TTC549 (cell line): ENCODE measurements at regions not wholly inside any gene's neighbourhood (a gene's known extent, or its start where the extent isn't known, plus 50 kb on each side); places are given as distances from the start of the nearest gene placed in this dataset.

Source experiments
- FAIRE-seq: peaks from 2 replicates; lab custom pipeline; 2012; peaks lifted over from hg19 to GRCh38; lab: Jason Lieb, UNC

DNA sequence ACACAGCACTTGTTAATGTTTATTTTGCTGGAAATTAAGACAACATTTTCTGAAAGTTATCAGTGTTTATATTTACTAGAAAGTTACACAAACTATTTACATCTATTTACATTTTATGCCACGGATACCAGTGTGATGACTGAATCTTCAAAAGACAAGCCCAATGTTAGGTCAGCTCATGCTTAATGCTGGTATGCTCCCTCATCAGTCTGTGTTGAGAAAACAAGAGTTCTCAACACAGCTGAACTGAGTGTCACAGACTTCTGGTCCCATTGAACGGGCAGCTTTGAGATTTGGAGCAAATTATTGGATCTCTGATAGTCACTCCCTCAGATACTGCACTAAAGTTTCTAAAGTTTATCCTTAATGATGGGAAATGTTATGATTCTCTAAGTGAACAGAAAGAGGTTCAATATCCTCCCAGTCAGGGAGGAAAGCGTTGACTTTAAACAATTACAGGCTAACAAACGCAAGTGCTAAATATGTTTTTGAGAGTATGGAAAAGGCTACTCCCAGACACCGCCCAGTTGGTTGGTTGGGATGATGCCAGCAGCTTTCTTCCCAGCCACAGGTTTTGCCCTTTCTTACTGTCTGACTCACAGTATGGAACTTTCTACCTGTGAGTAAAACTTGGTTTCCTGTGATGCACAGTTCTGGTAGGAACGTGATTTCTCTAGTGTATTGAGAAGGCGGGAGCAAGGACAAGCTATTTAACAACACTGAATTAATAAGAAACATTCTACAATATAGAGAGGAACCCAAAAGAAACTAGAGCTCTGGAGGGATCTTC, 1293.6 kb upstream of the TENM3 start:
- no peak for FAIRE-seq

DNA sequence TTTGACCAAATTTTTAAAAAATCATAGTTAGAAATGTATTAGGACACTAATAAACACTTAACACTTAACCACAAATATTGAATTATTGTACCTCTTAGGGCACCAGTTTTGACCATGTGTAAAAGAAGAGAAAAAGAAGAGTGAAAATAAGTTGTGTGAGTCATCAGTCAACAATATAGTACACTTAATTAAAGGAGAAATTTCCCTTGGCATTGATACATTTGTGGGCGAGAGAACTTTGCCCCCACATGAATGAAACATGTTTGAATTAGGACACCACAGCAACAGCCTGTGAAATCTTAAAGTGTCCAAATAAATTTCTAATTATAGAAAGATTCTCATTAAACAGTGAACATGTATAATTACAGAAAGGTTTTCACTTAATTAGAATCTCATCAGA, 1292.8 kb upstream of the TENM3 start:
- no peak for FAIRE-seq

DNA sequence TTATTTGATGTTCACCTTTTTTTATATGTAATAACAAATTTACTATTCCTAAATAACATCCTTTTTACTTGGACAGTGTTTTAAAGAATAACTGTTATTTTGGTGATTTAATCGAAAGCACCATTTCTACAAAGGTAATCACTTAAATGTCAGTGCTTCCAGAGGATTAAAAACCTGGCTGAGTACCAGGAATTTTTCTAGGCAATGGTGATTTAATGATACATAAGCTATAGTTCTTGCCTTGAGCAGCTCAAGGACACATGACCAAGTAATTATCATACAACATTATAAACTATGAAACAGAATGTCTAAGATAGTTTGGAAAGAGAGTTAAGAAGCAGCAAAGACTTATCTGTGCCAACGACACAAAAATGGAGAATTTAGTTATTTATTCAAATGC, 1291.9 kb upstream of the TENM3 start:
- no peak for FAIRE-seq

DNA sequence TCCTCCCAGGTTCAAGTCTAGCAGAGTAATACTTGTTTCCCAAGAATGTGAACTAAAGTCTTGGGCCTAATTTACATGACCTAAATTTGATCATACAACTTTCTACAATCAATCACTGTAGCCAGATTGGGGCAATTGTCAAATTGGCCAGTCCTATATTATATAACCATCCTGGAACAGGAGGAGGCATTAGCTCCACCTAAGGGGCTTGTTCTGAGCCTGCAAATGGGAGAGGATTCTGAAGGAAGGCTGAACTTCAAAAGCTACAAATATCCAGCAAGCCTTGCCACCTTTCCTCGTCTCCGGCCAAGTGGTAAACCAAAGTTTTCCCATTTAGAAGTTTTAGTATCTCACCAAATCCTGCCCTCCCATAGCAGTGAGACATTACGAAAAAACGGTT, 1289.6 kb upstream of the TENM3 start:
- FAIRE-seq = no peak

DNA sequence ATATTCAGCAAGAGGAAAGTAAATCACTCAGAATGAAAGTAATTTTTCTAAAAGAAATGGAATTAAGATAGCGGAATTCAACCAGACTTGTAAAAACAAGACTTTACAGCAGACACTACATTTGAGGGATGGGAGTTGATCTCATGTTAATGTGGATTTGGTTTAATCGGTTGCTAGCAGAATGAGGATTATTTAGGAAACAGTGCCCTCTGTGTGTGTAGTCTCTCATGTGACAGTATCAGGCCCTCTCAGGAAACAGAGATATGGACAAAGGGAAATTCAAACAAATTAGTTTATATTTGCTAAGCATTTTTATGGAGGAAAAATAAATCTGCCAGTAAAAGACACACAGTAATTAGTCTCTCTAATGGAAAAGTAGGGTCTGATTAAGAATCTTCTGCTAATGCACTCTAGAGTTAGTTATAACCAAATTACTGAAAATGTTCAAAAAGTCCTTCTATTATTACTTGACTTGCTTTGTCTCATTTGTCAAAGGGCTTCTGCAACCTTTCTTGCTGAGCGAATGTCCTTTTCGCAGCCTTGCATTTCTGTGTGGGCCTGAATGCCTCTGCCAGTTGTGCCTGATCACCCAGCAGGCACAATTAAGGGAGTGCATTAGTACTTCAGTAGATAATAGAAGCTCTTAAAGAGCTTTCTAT, 1282.3 kb upstream of the TENM3 start:
- FAIRE-seq = no peak

DNA sequence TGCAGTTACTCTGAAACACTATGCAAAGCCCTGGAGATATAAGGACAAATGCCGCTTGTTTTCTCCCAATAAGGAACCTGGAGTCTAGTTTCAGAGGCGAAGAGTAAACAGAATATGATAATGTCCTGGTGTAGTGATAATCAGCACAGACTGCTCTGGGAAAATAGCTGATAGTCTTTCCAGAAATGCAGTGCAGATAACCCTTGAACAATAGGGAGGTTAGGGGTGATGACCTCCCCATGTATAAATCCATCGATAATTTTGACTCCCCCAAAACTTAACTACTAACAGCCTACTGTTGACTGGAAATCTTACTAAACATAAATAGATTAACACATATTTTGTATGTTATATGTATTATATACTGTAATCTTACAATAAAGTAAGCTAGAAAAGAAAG, 1280.9 kb upstream of the TENM3 start:
- FAIRE-seq = no peak

DNA sequence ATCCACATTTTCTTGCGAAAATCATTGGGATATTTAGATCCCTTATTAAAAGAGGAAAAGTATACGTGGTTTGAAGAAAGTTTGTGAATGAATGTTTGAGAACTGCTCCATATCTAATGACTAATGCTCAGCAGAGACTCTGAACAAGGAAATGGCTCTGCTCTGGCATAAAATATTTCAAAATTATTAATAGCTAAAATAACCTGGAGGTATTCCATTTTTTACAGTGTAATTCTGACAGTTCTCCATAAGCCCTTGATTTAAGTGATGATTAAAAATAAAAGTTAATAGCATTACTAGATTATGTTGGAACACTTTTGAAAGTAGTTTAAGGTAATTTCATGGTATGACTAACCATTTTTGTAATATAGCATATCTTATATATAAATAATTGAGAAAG, 1276.9 kb upstream of the TENM3 start:
- no peak for FAIRE-seq

DNA sequence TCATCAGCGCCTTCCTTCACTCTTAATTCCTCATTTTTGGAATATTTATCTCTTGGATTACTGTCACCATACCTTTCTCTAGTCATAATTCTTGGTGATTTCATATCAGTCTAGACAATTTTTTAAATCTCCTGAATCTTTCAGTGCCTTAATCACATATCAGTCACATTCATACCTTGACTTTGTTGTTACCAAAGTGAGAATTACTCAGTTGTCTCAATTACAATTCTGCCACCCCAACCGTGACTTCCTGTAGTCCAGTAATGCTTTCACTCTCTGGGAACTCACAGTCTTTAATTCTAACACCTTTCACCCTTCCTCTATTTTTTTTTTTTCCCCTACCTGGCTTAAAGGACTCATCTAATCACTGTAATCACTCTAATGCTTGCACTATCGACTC, 1275.3 kb upstream of the TENM3 start:
- FAIRE-seq = no peak

DNA sequence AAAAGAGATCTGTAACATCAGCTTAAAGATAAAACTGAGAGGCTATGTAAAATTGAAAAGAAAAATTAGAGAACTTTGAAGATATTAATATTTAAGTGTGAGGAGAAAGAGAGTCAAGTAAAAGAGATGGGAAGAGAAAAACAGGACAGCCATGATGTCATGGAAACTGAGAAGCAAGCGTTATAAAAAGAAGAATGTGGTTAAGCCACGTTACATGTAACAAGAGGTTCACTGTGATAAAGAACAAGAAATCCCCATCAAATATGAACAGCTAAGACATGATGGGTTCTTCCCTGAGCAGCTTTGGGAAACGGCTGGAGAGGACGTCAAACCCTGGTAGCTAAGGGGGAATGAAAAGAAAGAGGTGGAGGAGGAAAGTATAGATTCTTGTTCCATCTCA, 1269.3 kb upstream of the TENM3 start:
- no peak for FAIRE-seq

DNA sequence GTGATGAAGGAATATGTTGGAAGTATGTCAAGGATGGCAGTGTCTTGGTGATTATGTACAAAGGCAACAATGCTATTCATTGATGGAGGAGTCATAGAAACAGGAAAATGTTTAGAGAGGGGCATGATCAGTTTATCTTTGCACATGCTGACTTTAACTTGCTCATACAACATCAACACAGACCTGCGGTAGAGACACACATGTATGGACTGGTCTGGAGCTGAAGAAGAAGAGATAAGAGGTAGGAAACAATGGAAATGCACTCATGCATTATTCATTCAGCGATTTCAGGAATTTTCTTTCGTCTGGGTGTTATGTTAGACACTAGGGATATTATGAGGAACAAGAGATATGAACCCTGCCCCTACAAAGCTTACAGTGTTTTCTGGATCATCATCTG, 1252.3 kb upstream of the TENM3 start:
- FAIRE-seq = no peak

DNA sequence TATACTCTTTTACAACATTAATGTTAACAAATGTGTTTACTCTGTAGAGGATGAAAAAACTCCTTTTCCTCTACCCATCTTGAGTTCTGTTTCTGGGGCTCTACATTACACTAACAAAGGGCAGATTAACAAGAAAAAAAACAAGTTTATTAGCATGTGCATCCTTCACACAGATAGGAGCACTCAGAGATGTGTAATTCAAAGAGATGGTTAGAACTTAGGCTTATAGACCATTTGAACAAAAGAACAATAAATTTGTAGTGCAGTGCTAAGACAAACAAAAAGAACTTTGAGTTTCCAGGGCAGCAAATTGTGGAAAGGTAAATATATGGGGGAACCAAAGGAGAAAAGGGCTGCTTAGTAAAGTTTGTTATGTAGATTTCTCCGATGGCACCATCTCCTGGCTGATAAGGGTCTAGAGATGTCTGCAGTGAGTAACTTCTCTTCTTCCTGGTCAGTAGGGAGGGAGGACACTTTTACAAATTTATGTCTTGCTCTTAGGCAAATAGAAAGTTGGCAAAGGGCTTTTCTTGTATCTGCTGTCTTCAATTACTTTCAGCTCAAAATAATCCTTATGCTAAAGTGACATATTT, 1249.9 kb upstream of the TENM3 start:
- FAIRE-seq = no peak

DNA sequence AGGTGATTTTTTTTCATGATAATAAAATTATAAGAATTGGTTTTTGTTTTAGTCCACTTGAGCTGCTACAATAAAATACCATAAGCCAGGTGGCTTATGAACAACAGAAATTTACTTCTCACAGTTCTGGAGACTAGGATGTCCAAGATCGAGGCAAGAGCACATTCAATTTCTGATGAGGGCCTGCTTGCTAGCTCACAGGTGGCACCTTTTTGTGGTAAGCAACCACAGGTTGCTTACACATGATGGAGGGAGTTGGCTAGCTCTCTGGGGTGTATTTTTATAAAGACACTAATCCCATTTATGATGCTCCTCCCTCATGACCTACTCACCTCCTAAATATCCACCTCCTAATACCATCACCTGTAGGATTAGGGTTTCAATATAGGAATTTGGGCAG, 1248.5 kb upstream of the TENM3 start:
- FAIRE-seq = no peak

DNA sequence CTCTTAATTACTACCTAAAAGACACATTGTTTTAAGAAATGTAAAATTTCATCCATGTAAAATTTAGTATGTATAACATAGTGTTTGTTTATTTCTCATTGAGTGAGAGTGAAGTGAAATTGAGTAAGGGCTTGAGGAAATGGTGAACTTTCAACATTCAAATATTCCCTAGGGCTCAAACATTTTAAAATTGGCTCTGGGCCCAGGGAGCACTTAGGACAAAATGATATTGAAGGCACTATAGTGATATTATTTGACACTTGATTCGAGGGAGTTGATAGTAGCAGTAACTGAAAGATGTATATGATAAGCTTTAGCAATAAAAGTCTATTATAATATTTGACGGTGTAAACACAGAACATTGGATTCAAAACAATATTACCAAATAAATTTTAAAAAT, 1244.0 kb upstream of the TENM3 start:
- FAIRE-seq = no peak

DNA sequence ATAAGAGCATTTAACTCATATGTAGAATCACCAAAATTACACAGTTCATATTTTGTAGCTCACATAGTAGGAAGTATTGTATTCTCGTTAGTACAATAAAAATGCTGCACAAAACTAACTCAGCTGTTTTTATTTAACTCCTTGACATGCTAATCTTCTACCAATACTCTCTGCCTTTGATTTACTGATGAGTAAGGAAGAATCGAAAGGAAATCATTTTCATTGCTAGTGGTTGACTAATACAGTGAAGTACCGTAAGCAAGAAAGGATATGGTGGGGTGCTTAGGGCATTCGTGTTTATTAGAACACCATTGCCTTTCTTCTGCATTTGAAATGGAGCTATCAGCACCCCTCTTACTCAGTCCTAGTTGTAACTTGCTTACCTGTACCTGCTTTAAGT, 1239.1 kb upstream of the TENM3 start:
- FAIRE-seq = no peak

DNA sequence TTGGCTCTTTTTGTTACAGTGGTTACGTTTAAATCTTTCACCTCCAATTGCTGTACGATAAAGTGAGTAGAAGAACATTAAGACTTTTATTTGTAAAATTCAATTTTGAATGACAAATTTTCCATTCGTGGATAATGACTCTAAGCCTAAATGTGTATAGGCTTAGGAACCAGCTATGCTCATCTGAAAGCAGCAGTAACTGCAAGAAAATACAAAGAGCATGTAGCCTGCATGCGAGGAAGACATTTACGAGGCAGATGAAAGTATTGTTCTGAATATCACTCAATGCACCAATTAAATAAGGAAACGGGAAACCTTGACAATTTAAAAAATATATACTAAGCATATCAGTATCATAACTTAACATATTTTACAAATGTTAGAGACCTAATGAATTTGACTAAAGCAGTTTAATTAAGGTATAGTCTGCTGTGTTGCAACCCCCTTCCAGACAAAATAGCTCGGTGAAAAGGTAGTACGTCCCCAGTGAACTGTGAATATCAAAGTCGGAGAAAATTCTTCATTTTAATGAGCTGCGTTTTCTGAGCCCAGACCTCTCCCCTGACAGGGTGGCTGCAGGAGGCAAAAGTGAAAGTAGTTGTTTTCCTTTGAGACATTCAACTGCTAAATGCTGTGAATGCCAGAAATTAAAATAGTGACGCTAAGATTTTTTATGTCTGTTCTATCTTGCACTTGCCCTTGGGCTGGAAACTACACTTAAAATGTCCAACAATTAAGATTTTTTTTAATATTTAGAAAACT, 1236.5 kb upstream of the TENM3 start:
- no peak for FAIRE-seq

DNA sequence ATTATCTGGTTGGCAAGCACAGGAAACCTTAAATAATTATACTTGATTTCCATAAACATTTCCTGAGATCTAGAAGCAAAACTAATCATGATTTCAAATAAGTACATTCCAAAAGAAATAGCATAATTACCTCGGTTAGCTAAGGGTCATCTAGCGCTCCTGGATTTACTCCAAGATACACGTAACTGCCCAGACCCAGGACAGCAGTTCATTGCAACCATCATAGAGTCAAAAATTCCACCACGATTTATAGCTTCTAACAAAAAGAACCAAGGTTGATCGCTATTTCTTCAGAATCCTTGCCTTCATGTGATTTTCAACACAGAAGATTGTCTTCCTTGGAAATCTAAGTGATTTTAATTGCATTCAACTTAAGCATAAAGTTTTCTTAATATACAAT, 1235.5 kb upstream of the TENM3 start:
- FAIRE-seq = no peak

DNA sequence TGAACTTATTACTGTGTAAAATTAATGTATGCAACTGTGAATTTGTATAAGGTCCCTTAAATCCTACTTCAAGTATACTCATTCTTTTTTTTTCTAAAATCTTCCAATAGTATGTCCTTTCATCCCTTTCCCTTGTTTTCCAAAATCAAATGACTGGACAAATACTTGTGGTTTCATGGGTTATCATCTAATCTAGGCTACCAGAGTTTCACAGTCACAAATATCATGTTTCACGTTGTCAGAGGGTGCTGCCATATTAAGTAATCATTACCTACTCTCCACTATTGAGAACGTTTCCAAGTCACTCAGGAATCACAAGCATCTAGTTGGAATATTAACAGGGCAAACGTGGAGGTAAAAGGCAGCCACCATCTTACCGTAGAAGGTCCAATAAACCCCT, 1235.0 kb upstream of the TENM3 start:
- no peak for FAIRE-seq

DNA sequence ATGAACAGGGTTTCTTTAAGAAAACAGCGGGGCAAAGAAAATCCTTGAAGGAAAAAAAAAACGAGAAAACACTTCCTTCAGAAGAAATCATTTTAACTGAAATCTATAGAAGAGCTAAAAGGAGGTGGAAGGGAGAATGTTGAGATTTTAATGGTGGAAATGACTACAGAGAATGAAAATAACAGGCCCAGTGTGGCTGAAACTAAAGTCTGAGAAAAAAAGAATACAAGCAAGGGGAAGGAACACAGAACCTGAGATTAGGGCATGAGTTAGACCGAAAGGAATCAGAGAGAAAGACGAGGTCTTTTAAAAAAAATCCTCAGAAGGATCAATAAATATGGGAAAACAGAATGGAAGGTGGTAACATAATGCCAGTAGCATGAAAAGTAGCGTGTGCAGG, 1230.0 kb upstream of the TENM3 start:
- FAIRE-seq = no peak

DNA sequence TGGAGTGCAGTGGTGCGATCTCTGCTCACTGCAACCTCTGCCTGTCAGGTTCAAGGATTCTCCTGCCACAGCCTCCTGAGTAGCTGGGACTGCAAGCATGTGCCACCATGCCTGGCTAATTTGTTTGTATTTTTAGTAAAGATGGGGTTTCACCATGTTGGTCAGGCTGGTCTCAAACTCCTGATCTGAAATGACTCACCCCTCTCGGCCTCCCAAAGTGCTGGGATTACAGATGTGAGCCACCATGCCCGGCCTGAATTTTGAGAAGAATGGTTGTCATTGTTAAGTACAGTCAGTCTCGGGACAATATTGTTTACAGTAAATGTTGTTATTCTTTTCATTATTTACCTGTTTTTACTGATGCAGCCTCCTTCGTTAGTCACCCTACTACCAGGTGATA, 1226.2 kb upstream of the TENM3 start:
- no peak for FAIRE-seq

DNA sequence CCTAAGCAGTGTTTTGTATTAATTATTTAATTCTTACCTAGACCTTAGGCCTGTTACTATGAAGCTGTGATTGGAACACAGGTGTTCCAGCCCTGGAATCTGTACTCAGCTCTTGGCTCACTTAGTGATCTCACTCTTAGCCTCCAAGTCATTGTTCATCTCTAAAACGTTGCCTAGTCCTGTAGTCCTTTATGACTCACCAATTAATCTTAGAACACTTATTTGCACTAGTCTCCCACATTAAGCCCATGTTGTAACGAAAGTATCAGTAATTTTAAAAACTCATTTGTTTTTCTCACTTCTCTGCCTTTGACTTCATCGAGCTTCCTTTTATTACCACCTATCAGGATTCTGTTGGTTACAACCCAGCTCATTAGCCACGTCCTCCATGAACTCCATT, 1224.7 kb upstream of the TENM3 start:
- no peak for FAIRE-seq

DNA sequence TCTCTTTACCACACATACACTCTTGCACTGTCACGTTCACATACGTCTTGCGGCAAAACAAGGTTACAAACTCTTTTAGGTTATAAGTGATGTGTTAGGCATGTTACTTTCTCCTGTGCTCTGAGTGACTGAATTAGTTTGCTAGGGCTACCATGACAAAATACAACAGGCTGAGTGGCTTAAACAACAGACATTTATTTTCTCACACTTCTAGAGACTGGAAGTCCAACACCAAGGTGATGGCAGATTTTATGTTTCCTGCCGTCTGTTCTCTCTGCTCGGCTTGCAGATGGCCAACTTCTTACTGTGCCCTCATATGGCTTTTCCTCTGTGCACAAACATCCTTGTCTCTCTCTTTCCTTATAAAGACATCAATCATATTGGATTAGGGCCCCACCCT, 1224.3 kb upstream of the TENM3 start:
- no peak for FAIRE-seq

DNA sequence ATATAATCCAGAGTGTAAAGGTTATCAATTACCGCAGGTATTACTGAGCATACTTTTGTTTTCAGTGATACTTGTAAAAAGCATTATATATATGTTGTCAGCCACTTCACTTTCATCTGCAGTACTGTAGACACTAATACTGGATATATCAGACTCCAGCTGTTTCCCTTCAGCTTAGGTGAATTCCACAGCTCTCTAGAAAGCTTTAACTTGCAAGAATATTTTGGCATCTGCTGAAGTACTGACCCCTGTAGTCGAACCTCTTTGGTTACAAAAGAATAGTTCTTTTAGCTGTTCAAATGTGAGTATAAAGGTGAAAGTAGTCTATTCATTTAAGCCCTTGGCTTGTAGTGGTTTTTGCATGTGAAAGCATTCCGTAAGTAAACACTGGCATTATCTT, 1222.7 kb upstream of the TENM3 start:
- FAIRE-seq = no peak

DNA sequence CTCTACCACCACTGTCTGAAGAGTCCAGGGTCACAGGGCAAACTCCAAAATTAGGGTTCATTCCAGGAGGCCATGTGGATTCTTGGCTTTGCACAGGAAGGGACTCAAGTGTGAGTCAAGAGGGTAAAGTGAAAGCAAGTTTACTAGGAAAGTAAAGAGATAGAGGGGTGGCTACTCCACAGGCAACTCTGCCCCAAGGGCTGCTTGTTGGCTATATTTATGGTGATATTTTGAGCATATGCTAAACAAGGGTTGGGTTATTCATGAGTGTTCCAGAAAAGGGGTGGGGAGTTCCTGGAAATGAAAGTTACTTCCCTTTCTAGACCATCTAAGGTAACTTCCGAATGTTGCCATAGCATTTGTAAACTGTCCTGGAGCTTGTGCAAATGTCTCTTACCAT, 1222.0 kb upstream of the TENM3 start:
- no peak for FAIRE-seq
